ENCODE measurements at regions not wholly inside any gene's neighbourhood (a gene's known extent, or its start where the extent isn't known, plus 50 kb on each side); places are given as distances from the start of the nearest gene placed in this dataset.

- no peak for TF ChIP-seq CTCF (conservative IDR thresholded peaks at IDR 0.05; ENCODE audit: low read depth, low read length)
- DNase-seq (ENCODE audit: low read depth): no peak
- H3K4me3 ChIP-seq (ENCODE audit: low read length): no peak overlapping the region
Measured at GRCh38 chr5:24102010-24102409, 542.8 kb downstream of the CDH10 start.

GRCh38 chr5:24103451-24104023, 541.2 kb downstream of the CDH10 start:
- no peak for DNase-seq (ENCODE audit: low read depth)
- no peak overlapping the region for H3K4me3 ChIP-seq (ENCODE audit: low read length)
- no peak for TF ChIP-seq CTCF (conservative IDR thresholded peaks at IDR 0.05; ENCODE audit: low read depth, low read length)

GRCh38 chr5:24110004-24110615, 534.7 kb downstream of the CDH10 start:
- no peak overlapping the region for H3K4me3 ChIP-seq (ENCODE audit: low read length)
- TF ChIP-seq CTCF (conservative IDR thresholded peaks at IDR 0.05; ENCODE audit: low read depth, low read length): peak; percentile 78
- DNase-seq (ENCODE audit: low read depth): peak; percentile 10

DNA sequence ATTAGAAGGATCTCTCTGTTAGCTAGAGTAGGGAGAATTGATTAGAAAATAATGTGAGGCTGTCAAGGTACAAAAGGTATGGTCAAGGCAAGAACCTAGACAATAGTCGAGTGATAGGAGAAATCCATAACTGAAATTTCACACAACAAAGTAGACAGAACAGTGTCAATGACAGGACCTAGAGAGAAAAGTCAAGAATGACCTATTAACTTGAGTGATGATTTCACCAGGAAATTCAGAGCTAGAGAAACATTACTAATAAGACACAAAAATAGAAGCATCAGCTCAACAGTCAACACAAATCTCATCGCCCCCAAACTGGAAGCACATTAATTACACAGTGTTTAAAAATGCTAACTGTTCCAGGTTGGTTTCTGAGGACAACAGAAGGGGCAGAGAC, 532.4 kb downstream of the CDH10 start:
- TF ChIP-seq CTCF (conservative IDR thresholded peaks at IDR 0.05; ENCODE audit: low read depth, low read length): no peak
- DNase-seq (ENCODE audit: low read depth): no peak
- no peak overlapping the region for H3K4me3 ChIP-seq (ENCODE audit: low read length)

DNA sequence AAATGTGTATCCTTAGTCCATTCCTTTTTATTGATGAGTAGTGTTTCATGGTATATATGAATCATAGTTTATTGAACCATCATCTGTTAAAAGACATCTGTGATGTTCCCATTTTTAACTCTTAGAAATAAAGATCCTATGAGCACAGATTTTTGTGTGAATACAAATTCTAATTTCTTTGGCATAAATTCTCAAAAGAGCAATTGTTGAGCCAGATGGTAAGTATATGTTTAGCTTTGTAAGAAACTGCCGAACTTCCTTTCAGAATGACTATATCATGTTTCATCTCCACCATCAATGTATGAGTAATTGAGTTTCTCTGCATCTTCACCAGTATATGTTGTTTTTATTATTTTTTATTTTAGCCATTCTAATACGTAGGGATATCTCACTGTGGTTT, 526.4 kb downstream of the CDH10 start:
- no peak overlapping the region for H3K4me3 ChIP-seq (ENCODE audit: low read length)
- no peak for DNase-seq (ENCODE audit: low read depth)
- no peak for TF ChIP-seq CTCF (conservative IDR thresholded peaks at IDR 0.05; ENCODE audit: low read depth, low read length)

DNA sequence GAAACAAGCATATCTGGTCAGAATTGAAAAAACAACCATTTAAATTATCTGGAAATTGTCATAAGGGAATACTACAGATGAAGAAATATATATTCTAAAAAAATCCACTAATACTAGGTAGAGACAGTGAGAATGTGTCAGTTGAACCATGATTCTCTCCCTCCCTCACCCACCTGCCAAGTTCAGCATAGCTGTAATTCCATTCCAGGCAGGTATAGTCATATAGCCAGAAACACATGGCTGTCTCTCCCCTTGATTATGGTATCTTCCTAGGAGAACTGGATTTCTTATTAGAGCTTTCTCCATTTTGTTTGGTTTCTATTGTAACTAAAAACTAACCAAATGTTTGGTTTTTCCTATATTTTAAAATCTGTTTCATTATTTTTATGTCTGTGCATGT, 509.2 kb downstream of the CDH10 start:
- TF ChIP-seq CTCF (conservative IDR thresholded peaks at IDR 0.05; ENCODE audit: low read depth, low read length): no peak
- no peak overlapping the region for H3K4me3 ChIP-seq (ENCODE audit: low read length)
- no peak for DNase-seq (ENCODE audit: low read depth)

DNA sequence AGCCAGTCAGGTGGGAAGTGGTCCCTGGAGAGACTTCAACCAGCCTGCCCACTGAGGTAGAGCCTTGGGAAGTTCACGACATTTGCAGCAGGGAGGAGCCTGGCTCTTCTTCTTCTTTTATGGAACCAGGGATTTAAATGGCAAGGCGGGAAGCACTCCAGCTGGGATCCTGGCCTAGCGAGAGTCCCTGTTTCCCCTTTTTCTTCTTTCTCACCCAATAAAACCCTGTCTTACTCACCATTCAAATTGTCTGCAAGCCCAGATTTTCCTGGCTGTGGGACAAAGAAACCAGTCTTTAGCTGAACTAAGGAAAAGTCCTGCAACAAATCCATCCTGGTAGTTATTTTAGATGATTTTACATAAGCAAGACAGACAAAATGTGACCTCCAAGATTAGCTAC, 503.7 kb downstream of the CDH10 start:
- no peak for DNase-seq (ENCODE audit: low read depth)
- H3K4me3 ChIP-seq (ENCODE audit: low read length): no peak overlapping the region
- no peak for TF ChIP-seq CTCF (conservative IDR thresholded peaks at IDR 0.05; ENCODE audit: low read depth, low read length)

Measured in retinal pigment epithelial cell (primary cell).